ENCODE measurements at regions not wholly inside any gene's neighbourhood (a gene's known extent, or its start where the extent isn't known, plus 50 kb on each side); places are given as distances from the start of the nearest gene placed in this dataset.
"Not testable (repeated sequence)": the region's sequence is repeated elsewhere in the genome, so short reads cannot be mapped to it uniquely, and the experiment has no call there.

- Histone ChIP-seq H3K27me3 (no peaks in the 10 kb centered on the region), H3K9me3 (peaks cover 0 to 3% (median 0%) of the 10 kb centered on the region in 4 donors), H3K27ac (replicated peaks in 1 of 4) (no peak overlapping the region), H3K36me3 (no peaks in the 10 kb centered on the region), H3K4me1 (no peaks in the 10 kb centered on the region), H3K4me3 (no peak overlapping the region)
- DNase-seq (ENCODE audit: extremely low spot score): no peak
- intact Hi-C loops (cut with DNase I): no loop called here
- TF ChIP-seq POLR2A (IDR thresholded peaks at IDR 0.05; ENCODE audit: low read depth) (no peak), POLR2AphosphoS5 (IDR thresholded peaks at IDR 0.05) (no peak), EP300 (IDR thresholded peaks at IDR 0.05) (no peak), CTCF (IDR thresholded peaks at IDR 0.05) (no peak)
- 84% methylated on average over 2 of the region's 2 CpGs for WGBS
Observed at GRCh38 chr2:31660165-31660564, 79.4 kb upstream of the SRD5A2 start.

GRCh38 chr2:31654241-31654640, 73.5 kb upstream of the SRD5A2 start:
- Histone ChIP-seq H3K9me3 (no peaks in the 10 kb centered on the region), H3K4me3 (no peak overlapping the region), H3K27me3 (no peaks in the 10 kb centered on the region), H3K36me3 (no peaks in the 10 kb centered on the region), H3K27ac (replicated peaks in 1 of 4) (no peak overlapping the region), H3K4me1 (no peaks in the 10 kb centered on the region)
- WGBS: 69% methylated on average over 2 of the region's 2 CpGs
- TF ChIP-seq POLR2A (IDR thresholded peaks at IDR 0.05; ENCODE audit: low read depth) (no peak), POLR2AphosphoS5 (IDR thresholded peaks at IDR 0.05) (no peak), CTCF (IDR thresholded peaks at IDR 0.05) (no peak), EP300 (IDR thresholded peaks at IDR 0.05) (no peak)
- intact Hi-C loops (cut with DNase I): no loop called here
- DNase-seq (ENCODE audit: extremely low spot score): no peak

- no peak overlapping the region for H3K27ac ChIP-seq (replicated peaks in 1 of 4)
- intact Hi-C loops (cut with DNase I): no loop called here
- no peak for DNase-seq (ENCODE audit: extremely low spot score)
- no peak overlapping the region for H3K4me3 ChIP-seq
- no peak for TF ChIP-seq POLR2AphosphoS5 (IDR thresholded peaks at IDR 0.05)
- no peaks in the 10 kb centered on the region for H3K27me3 ChIP-seq
- no peaks in the 10 kb centered on the region for H3K36me3 ChIP-seq
- H3K4me1 ChIP-seq: no peaks in the 10 kb centered on the region
- 91% methylated on average over 6 of the region's 6 CpGs for WGBS
- no peaks in the 10 kb centered on the region for H3K9me3 ChIP-seq
Observed at GRCh38 chr2:31651736-31652135, 71.0 kb upstream of the SRD5A2 start.

- TF ChIP-seq POLR2AphosphoS5 (IDR thresholded peaks at IDR 0.05): no peak
- H3K9me3 ChIP-seq: no peaks in the 10 kb centered on the region
- DNase-seq (ENCODE audit: extremely low spot score): no peak
- WGBS: 86% methylated on average over 2 of the region's 2 CpGs
- H3K36me3 ChIP-seq: no peaks in the 10 kb centered on the region
- H3K27me3 ChIP-seq: no peaks in the 10 kb centered on the region
- H3K4me1 ChIP-seq: no peaks in the 10 kb centered on the region
- no peak overlapping the region for H3K4me3 ChIP-seq
- intact Hi-C loops (cut with DNase I): no loop called here
- H3K27ac ChIP-seq (replicated peaks in 1 of 4): no peak overlapping the region
Observed at GRCh38 chr2:31651267-31651666, 70.5 kb upstream of the SRD5A2 start.

GRCh38 chr2:31644551-31644950, 63.8 kb upstream of the SRD5A2 start:
- H3K9me3 ChIP-seq: peaks cover 0 to 10% (median 0%) of the 10 kb centered on the region in 4 donors
- H3K4me3 ChIP-seq: no peak overlapping the region
- 71% methylated on average over 5 of the region's 5 CpGs for WGBS
- H3K27ac ChIP-seq (replicated peaks in 1 of 4): no peak overlapping the region
- no peaks in the 10 kb centered on the region for H3K27me3 ChIP-seq
- intact Hi-C loops (cut with DNase I): no loop called here
- DNase-seq (ENCODE audit: extremely low spot score): no peak
- TF ChIP-seq POLR2A (IDR thresholded peaks at IDR 0.05; ENCODE audit: low read depth): no peak
- TF ChIP-seq POLR2AphosphoS5 (IDR thresholded peaks at IDR 0.05): no peak
- TF ChIP-seq EP300 (IDR thresholded peaks at IDR 0.05): no peak
- TF ChIP-seq CTCF (IDR thresholded peaks at IDR 0.05): no peak
- H3K4me1 ChIP-seq: no peaks in the 10 kb centered on the region
- no peaks in the 10 kb centered on the region for H3K36me3 ChIP-seq

- Histone ChIP-seq H3K36me3 (no peaks in the 10 kb centered on the region), H3K4me1 (no peaks in the 10 kb centered on the region), H3K9me3 (peaks cover 0 to 10% (median 0%) of the 10 kb centered on the region in 4 donors), H3K27ac (replicated peaks in 1 of 4) (no peak overlapping the region), H3K27me3 (no peaks in the 10 kb centered on the region), H3K4me3 (no peak overlapping the region)
- WGBS: 76% methylated on average over 1 of the region's 1 CpG
- no peak for TF ChIP-seq POLR2A (IDR thresholded peaks at IDR 0.05; ENCODE audit: low read depth)
- DNase-seq (ENCODE audit: extremely low spot score): no peak
- intact Hi-C loops (cut with DNase I): no loop called here
Observed at GRCh38 chr2:31642707-31643106, 62.0 kb upstream of the SRD5A2 start.

GRCh38 chr2:31632201-31632600, 51.5 kb upstream of the SRD5A2 start:
- H3K4me1 ChIP-seq; H3K27me3 ChIP-seq; H3K36me3 ChIP-seq; H3K4me3 ChIP-seq; DNase-seq (ENCODE audit: extremely low spot score); H3K9me3 ChIP-seq; H3K27ac ChIP-seq (replicated peaks in 1 of 4); intact Hi-C loops (cut with DNase I): not testable (repeated sequence)
- WGBS: 72% methylated on average over 5 of the region's 5 CpGs

Data from esophagus muscularis mucosa (tissue), 4 donors.